Brain microvascular endothelial cell (primary cell): ENCODE measurements at regions not wholly inside any gene's neighbourhood (a gene's known extent, or its start where the extent isn't known, plus 50 kb on each side); places are given as distances from the start of the nearest gene placed in this dataset.
A peak's percentile ranks its signal among the peaks of the same experiment; 100 is the strongest.

ENCODE experiments used
- DNase-seq: peaks from one replicate; pipeline ENCODE4 v3.0.0-alpha.2; 2020
- H3K27ac ChIP-seq: fragments of 250-450 bp; sonication (Bioruptor Pico); 2 replicates; pipeline ENCODE4 v1.5.1; 2020; ENCODE audit warnings: mild to moderate bottlenecking, moderate library complexity
- H3K27me3 ChIP-seq: fragments of 250-450 bp; sonication (Bioruptor Pico); replicated peaks from 2 replicates; pipeline ENCODE4 v1.5.1; 2020; ENCODE audit warnings: mild to moderate bottlenecking
- H3K36me3 ChIP-seq: fragments of 250-450 bp; sonication (Bioruptor Pico); replicated peaks from 2 replicates; pipeline ENCODE4 v1.5.1; 2020; ENCODE audit warnings: mild to moderate bottlenecking
- H3K4me3 ChIP-seq: 2 replicates; pipeline ENCODE4 v1.5.1; 2011; ENCODE audit warnings: low read depth, mild to moderate bottlenecking, control low read depth, low read length, moderate library complexity
- CTCF ChIP-seq: IDR thresholded peaks from 2 replicates; pipeline ENCODE4 v1.5.1; 2011; ENCODE audit warnings: low read depth, mild to moderate bottlenecking, moderate library complexity, low read length, control low read depth, inconsistent platforms; ENCODE audit errors: missing control alignments
- in situ Hi-C: cut with HindIII; loops from 2 replicates; pipeline ENCODE4 v1.10.0; 2017; ENCODE audit warnings: low sequenced_read_pairs, low pct_ligation_motif_present

GRCh38 chr21:25313829-25314228 lies 293.5 kb downstream of the MRPL39 start:
- TF ChIP-seq CTCF = peak; percentile 26
- in situ Hi-C loops = no loop called here
- Histone ChIP-seq H3K27ac (no peak overlapping the region), H3K27me3 (no peaks in the 10 kb centered on the region), H3K4me3 (no peak overlapping the region), H3K36me3 (no peaks in the 10 kb centered on the region)
- peak; percentile 18 for DNase-seq

- no peak overlapping the region for H3K27ac ChIP-seq
- TF ChIP-seq CTCF = no peak
- no peaks in the 10 kb centered on the region for H3K27me3 ChIP-seq
- in situ Hi-C loops = no loop called here
- no peak for DNase-seq
- H3K4me3 ChIP-seq = no peak overlapping the region
- H3K36me3 ChIP-seq = no peaks in the 10 kb centered on the region
Measured at GRCh38 chr21:25307489-25307888, 299.8 kb downstream of the MRPL39 start.

- TF ChIP-seq CTCF = no peak
- Histone ChIP-seq H3K4me3 (no peak overlapping the region), H3K27ac (no peak overlapping the region), H3K36me3 (no peaks in the 10 kb centered on the region), H3K27me3 (no peaks in the 10 kb centered on the region)
- DNase-seq = no peak
- in situ Hi-C loops = no loop called here
Measured at GRCh38 chr21:25304611-25305010, 302.7 kb downstream of the MRPL39 start.

- no peak for DNase-seq
- Histone ChIP-seq H3K4me3 (no peak overlapping the region), H3K27me3 (no peaks in the 10 kb centered on the region), H3K27ac (no peak overlapping the region), H3K36me3 (no peaks in the 10 kb centered on the region)
- no peak for TF ChIP-seq CTCF
- in situ Hi-C loops = no loop called here
Measured at GRCh38 chr21:25300632-25301031, 306.6 kb downstream of the MRPL39 start.

- no peak for DNase-seq
- no peak for TF ChIP-seq CTCF
- in situ Hi-C loops = no loop called here
- no peak overlapping the region for H3K27ac ChIP-seq
- H3K4me3 ChIP-seq = no peak overlapping the region
- no peaks in the 10 kb centered on the region for H3K36me3 ChIP-seq
- no peaks in the 10 kb centered on the region for H3K27me3 ChIP-seq
Measured at GRCh38 chr21:25298512-25299491, 308.5 kb downstream of the MRPL39 start.
